GM23338 (cell line): ENCODE measurements at regions not wholly inside any gene's neighbourhood (a gene's known extent, or its start where the extent isn't known, plus 50 kb on each side); places are given as distances from the start of the nearest gene placed in this dataset.

Experiments used
- ATAC-seq: fragments of 200-7000 bp; cut with Tn5 transposase; 3 replicates; pipeline ENCODE4 v1.9.1; 2020
- DNase-seq: peaks from one replicate; pipeline ENCODE4 v3.0.0-alpha.2; 2015; ENCODE audit warnings: low spot score
- H2AFZ ChIP-seq: fragments of 200-600 bp; sonication (generic); 2 replicates; pipeline ENCODE4 v1.8.0; 2016; ENCODE audit warnings: antibody characterized with exemption, mild to moderate bottlenecking, moderate library complexity
- H3F3A ChIP-seq: fragments of 200-600 bp; sonication (generic); replicated peaks from 2 replicates; pipeline ENCODE4 v1.8.0; 2017; ENCODE audit warnings: antibody characterized with exemption, mixed run types, low read depth
- H3K27ac ChIP-seq: fragments of 200-600 bp; sonication (generic); 2 replicates; pipeline ENCODE4 v1.6.1; 2016; ENCODE audit warnings: low read depth
- H3K27me3 ChIP-seq: fragments of 200-600 bp; sonication (generic); 2 replicates; pipeline ENCODE4 v1.8.0; 2016; ENCODE audit warnings: mild to moderate bottlenecking, mixed run types, moderate library complexity; ENCODE audit not compliant: insufficient read depth
- H3K36me3 ChIP-seq: fragments of 200-600 bp; sonication (generic); 2 replicates; pipeline ENCODE4 v1.8.0; 2016; ENCODE audit warnings: mild to moderate bottlenecking; ENCODE audit not compliant: insufficient read depth
- H3K4me1 ChIP-seq: fragments of 200-600 bp; sonication (generic); 2 replicates; pipeline ENCODE4 v1.8.0; 2016; ENCODE audit warnings: mild to moderate bottlenecking, moderate library complexity; ENCODE audit not compliant: insufficient read depth
- H3K4me2 ChIP-seq: fragments of 200-600 bp; sonication (generic); 2 replicates; pipeline ENCODE4 v1.7.1; 2017; ENCODE audit warnings: mixed run types
- H3K4me3 ChIP-seq: fragments of 200-600 bp; sonication (generic); 2 replicates; pipeline ENCODE4 v1.6.1; 2016; ENCODE audit warnings: mixed run types
- H3K79me2 ChIP-seq: fragments of 200-600 bp; sonication (generic); replicated peaks from 2 replicates; pipeline ENCODE4 v1.8.0; 2017; ENCODE audit warnings: mild to moderate bottlenecking; ENCODE audit not compliant: insufficient read depth
- H3K9me2 ChIP-seq: fragments of 200-600 bp; sonication (generic); 2 replicates; pipeline ENCODE4 v1.8.0; 2017; ENCODE audit not compliant: insufficient read depth
- H4K20me1 ChIP-seq: fragments of 200-600 bp; sonication (generic); replicated peaks from 2 replicates; pipeline ENCODE4 v1.8.0; 2017; ENCODE audit warnings: mild to moderate bottlenecking; ENCODE audit not compliant: insufficient read depth
- H3K27ac Mint-ChIP-seq: 2 replicates; pipeline ENCODE4 v1.8.0; 2020; ENCODE audit warnings: inconsistent platforms, mild to moderate bottlenecking, moderate library complexity, mixed read lengths
- H3K27me3 Mint-ChIP-seq: 3 replicates; pipeline ENCODE4 v1.8.0; 2022; ENCODE audit warnings: low read depth, mild to moderate bottlenecking, moderate library complexity, mixed read lengths, inconsistent platforms; ENCODE audit not compliant: insufficient read depth, poor library complexity
- H3K36me3 Mint-ChIP-seq: 3 replicates; pipeline ENCODE4 v1.8.0; 2021; ENCODE audit warnings: low read depth, mild to moderate bottlenecking, inconsistent platforms, moderate library complexity, mixed read lengths
- H3K4me1 Mint-ChIP-seq: 3 replicates; pipeline ENCODE4 v1.8.0; 2020; ENCODE audit warnings: mild to moderate bottlenecking, inconsistent platforms, mixed read lengths
- H3K4me3 Mint-ChIP-seq: 3 replicates; pipeline ENCODE4 v1.8.0; 2021; ENCODE audit warnings: moderate library complexity, mild to moderate bottlenecking, inconsistent platforms, mixed read lengths
- H3K9me3 Mint-ChIP-seq: 3 replicates; pipeline ENCODE4 v1.8.0; 2020; ENCODE audit warnings: moderate library complexity, mild to moderate bottlenecking, inconsistent platforms, mixed read lengths
- EZH2 ChIP-seq: fragments of 200-600 bp; sonication (generic); IDR thresholded peaks from one replicate; pipeline ENCODE4 v1.8.0; 2017; ENCODE audit warnings: antibody characterized with exemption, mild to moderate bottlenecking, low read depth; ENCODE audit not compliant: unreplicated experiment
- JUNB ChIP-seq: IDR thresholded peaks from one replicate; pipeline ENCODE4 v1.6.1; 2016; ENCODE audit warnings: antibody characterized with exemption; ENCODE audit not compliant: unreplicated experiment
- NANOG ChIP-seq: IDR thresholded peaks from 2 replicates; pipeline ENCODE4 v1.6.1; 2016; ENCODE audit warnings: antibody characterized with exemption, borderline replicate concordance
- TF ChIP-seq, protein P1 (sequence below): fragments of 250-450 bp; sonication (Bioruptor Pico); IDR thresholded peaks from 2 replicates; pipeline ENCODE4 v1.5.0; 2020; ENCODE audit warnings: mild to moderate bottlenecking, moderate library complexity
- TF ChIP-seq, protein P2 (sequence below), 2 experiments: fragments of 200-600 bp in 1 of 2; sonication (generic) in 1 of 2; conservative IDR thresholded peaks; 2 replicates each; pipeline versions ENCODE4 v1.5.1 to v1.6.1; 2016 to 2017; ENCODE audit warnings: antibody characterized with exemption in 2 of 2, low read depth in 2 of 2, mild to moderate bottlenecking in 2 of 2, moderate library complexity in 1 of 2
- TF ChIP-seq, protein P3 (sequence below): IDR thresholded peaks from 2 replicates; pipeline ENCODE4 v1.6.1; 2016; ENCODE audit warnings: antibody characterized with exemption

DNA sequence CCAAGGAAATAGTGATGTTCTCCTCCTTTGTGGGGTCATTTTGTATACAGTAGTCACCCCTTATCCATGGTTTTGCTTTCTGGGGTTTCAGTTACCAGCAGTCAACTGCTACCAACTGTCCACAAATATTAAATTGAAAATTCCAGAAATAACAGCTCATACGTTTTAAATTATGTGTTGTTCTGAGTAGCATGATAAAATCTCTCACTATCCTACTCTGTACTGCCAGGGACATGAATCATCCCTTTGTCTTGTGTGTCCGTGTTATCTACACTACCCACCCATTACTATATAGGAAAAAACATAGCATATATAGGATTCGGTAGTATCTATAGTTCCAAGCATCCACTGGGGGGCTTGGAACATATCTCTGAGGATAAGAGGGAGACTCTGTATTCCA lies 120.9 kb upstream of the DCC start:
- no peaks in the 10 kb centered on the region; the same call in 1 of the 3 replicates for H3K4me1 Mint-ChIP-seq
- no peak for ATAC-seq
- H3K27me3 Mint-ChIP-seq, result peaks cover 1% of the 10 kb centered on the region
- no peak overlapping the region for H3K27ac Mint-ChIP-seq
- Histone ChIP-seq H3K36me3 (no peaks in the 10 kb centered on the region), H3K4me2 (no peak overlapping the region), H4K20me1 (no peaks in the 10 kb centered on the region), H3K27me3 (no peaks in the 10 kb centered on the region), H3K9me2 (peaks cover 12% of the 10 kb centered on the region; the same call in 1 of the 2 replicates), H3K27ac (no peak overlapping the region), H3K79me2 (no peaks in the 10 kb centered on the region), H3K4me3 (no peak overlapping the region), H3F3A (no peaks in the 10 kb centered on the region), H3K4me1 (no peaks in the 10 kb centered on the region), H2AFZ (no peak overlapping the region)
- DNase-seq, result no peak
- TF ChIP-seq, protein P1, sequence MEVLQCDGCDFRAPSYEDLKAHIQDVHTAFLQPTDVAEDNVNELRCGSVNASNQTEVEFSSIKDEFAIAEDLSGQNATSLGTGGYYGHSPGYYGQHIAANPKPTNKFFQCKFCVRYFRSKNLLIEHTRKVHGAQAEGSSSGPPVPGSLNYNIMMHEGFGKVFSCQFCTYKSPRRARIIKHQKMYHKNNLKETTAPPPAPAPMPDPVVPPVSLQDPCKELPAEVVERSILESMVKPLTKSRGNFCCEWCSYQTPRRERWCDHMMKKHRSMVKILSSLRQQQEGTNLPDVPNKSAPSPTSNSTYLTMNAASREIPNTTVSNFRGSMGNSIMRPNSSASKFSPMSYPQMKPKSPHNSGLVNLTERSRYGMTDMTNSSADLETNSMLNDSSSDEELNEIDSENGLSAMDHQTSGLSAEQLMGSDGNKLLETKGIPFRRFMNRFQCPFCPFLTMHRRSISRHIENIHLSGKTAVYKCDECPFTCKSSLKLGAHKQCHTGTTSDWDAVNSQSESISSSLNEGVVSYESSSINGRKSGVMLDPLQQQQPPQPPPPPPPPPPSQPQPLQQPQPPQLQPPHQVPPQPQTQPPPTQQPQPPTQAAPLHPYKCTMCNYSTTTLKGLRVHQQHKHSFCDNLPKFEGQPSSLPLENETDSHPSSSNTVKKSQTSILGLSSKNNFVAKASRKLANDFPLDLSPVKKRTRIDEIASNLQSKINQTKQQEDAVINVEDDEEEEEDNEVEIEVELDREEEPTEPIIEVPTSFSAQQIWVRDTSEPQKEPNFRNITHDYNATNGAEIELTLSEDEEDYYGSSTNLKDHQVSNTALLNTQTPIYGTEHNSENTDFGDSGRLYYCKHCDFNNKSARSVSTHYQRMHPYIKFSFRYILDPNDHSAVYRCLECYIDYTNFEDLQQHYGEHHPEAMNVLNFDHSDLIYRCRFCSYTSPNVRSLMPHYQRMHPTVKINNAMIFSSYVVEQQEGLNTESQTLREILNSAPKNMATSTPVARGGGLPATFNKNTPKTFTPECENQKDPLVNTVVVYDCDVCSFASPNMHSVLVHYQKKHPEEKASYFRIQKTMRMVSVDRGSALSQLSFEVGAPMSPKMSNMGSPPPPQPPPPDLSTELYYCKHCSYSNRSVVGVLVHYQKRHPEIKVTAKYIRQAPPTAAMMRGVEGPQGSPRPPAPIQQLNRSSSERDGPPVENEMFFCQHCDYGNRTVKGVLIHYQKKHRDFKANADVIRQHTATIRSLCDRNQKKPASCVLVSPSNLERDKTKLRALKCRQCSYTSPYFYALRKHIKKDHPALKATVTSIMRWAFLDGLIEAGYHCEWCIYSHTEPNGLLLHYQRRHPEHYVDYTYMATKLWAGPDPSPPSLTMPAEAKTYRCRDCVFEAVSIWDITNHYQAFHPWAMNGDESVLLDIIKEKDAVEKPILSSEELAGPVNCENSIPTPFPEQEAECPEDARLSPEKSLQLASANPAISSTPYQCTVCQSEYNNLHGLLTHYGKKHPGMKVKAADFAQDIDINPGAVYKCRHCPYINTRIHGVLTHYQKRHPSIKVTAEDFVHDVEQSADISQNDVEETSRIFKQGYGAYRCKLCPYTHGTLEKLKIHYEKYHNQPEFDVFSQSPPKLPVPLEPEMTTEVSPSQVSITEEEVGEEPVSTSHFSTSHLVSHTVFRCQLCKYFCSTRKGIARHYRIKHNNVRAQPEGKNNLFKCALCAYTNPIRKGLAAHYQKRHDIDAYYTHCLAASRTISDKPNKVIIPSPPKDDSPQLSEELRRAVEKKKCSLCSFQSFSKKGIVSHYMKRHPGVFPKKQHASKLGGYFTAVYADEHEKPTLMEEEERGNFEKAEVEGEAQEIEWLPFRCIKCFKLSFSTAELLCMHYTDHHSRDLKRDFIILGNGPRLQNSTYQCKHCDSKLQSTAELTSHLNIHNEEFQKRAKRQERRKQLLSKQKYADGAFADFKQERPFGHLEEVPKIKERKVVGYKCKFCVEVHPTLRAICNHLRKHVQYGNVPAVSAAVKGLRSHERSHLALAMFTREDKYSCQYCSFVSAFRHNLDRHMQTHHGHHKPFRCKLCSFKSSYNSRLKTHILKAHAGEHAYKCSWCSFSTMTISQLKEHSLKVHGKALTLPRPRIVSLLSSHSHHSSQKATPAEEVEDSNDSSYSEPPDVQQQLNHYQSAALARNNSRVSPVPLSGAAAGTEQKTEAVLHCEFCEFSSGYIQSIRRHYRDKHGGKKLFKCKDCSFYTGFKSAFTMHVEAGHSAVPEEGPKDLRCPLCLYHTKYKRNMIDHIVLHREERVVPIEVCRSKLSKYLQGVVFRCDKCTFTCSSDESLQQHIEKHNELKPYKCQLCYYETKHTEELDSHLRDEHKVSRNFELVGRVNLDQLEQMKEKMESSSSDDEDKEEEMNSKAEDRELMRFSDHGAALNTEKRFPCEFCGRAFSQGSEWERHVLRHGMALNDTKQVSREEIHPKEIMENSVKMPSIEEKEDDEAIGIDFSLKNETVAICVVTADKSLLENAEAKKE (CRISPR knock-in tag), result no peak
- TF ChIP-seq NANOG, result no peak
- TF ChIP-seq, protein P2, sequence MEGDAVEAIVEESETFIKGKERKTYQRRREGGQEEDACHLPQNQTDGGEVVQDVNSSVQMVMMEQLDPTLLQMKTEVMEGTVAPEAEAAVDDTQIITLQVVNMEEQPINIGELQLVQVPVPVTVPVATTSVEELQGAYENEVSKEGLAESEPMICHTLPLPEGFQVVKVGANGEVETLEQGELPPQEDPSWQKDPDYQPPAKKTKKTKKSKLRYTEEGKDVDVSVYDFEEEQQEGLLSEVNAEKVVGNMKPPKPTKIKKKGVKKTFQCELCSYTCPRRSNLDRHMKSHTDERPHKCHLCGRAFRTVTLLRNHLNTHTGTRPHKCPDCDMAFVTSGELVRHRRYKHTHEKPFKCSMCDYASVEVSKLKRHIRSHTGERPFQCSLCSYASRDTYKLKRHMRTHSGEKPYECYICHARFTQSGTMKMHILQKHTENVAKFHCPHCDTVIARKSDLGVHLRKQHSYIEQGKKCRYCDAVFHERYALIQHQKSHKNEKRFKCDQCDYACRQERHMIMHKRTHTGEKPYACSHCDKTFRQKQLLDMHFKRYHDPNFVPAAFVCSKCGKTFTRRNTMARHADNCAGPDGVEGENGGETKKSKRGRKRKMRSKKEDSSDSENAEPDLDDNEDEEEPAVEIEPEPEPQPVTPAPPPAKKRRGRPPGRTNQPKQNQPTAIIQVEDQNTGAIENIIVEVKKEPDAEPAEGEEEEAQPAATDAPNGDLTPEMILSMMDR (conservative IDR thresholded peaks at IDR 0.05; ENCODE audit: low read depth in 2 of 2), result no peak
- H3K9me3 Mint-ChIP-seq, result no peaks in the 10 kb centered on the region; the same call in 2 of the 3 replicates
- H3K36me3 Mint-ChIP-seq, result no peaks in the 10 kb centered on the region; the same call in 2 of the 3 replicates
- no peak overlapping the region for H3K4me3 Mint-ChIP-seq

DNA sequence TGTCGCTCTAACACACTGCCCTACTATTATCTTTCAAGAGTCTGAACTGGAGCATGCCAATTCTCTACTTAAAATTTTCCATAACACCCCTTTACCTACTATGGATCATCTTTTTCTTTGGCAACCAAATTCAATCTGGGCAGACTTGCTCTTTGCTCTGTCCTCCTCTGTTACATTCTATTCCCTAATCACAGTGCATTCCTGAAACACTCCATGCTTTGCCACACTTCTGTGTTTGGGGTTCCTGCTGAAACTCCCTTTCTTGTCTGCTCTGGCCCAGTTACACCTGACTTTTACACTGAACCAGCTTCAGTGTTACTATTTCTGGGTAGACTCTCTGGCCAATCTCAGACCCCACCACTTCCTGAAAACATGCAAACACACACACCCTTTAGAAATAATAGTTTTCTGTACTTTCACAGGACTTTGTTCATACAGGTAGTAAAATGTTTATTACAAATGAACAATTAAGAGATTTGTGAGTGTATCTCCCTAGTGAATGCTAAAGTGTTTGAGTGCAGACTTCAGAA lies 119.9 kb upstream of the DCC start:
- H3K4me3 Mint-ChIP-seq, result no peak overlapping the region
- TF ChIP-seq EZH2, result no peak
- TF ChIP-seq, protein P3, sequence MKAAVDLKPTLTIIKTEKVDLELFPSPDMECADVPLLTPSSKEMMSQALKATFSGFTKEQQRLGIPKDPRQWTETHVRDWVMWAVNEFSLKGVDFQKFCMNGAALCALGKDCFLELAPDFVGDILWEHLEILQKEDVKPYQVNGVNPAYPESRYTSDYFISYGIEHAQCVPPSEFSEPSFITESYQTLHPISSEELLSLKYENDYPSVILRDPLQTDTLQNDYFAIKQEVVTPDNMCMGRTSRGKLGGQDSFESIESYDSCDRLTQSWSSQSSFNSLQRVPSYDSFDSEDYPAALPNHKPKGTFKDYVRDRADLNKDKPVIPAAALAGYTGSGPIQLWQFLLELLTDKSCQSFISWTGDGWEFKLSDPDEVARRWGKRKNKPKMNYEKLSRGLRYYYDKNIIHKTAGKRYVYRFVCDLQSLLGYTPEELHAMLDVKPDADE, result no peak
- TF ChIP-seq JUNB, result no peak
- Histone ChIP-seq H4K20me1 (no peaks in the 10 kb centered on the region), H3K4me3 (no peak overlapping the region), H3K27ac (no peak overlapping the region), H3K79me2 (no peaks in the 10 kb centered on the region), H2AFZ (peak overlapping the region; percentile 16; the same call in 1 of the 2 replicates), H3F3A (no peaks in the 10 kb centered on the region), H3K27me3 (no peaks in the 10 kb centered on the region), H3K4me2 (no peak overlapping the region), H3K4me1 (no peaks in the 10 kb centered on the region), H3K9me2 (peaks cover 7% of the 10 kb centered on the region; the same call in 1 of the 2 replicates), H3K36me3 (no peaks in the 10 kb centered on the region)
- ATAC-seq, result no peak
- H3K27me3 Mint-ChIP-seq, result peaks cover 1% of the 10 kb centered on the region
- H3K36me3 Mint-ChIP-seq, result no peaks in the 10 kb centered on the region; the same call in 2 of the 3 replicates
- no peak for DNase-seq
- no peaks in the 10 kb centered on the region; the same call in 2 of the 3 replicates for H3K9me3 Mint-ChIP-seq
- no peak overlapping the region for H3K27ac Mint-ChIP-seq
- no peaks in the 10 kb centered on the region; the same call in 1 of the 3 replicates for H3K4me1 Mint-ChIP-seq
